H1 (cell line): ENCODE measurements at regions not wholly inside any gene's neighbourhood (a gene's known extent, or its start where the extent isn't known, plus 50 kb on each side); places are given as distances from the start of the nearest gene placed in this dataset.

Source experiments
- CTCF ChIA-PET: fragments of 300-600 bp; sonication (Branson Sonifier 250); formaldehyde crosslinking; loops from one replicate; lab custom pipeline; 2021; ENCODE audit not compliant: partially characterized antibody; lab: Charles Lee
- POLR2A ChIA-PET: fragments of 300-600 bp; sonication (Branson Sonifier 250); formaldehyde crosslinking; loops from one replicate; lab custom pipeline; 2021; ENCODE audit warnings: inconsistent platforms; ENCODE audit not compliant: partially characterized antibody; lab: Charles Lee
- DNase-seq, 2 experiments: peaks; one replicate each; pipeline versions ENCODE4 v3.0.0 to v3.0.0-alpha.2; 2010 to 2022; ENCODE audit warnings: low spot score in 2 of 2, low read depth in 1 of 2, mixed read lengths in 1 of 2
- FAIRE-seq: peaks from 2 replicates; lab custom pipeline; 2011; peaks lifted over from hg19 to GRCh38; lab: Jason Lieb, UNC
- H2AFZ ChIP-seq: 2 replicates; pipeline ENCODE4 v1.8.1; 2012; ENCODE audit warnings: low read length, inconsistent platforms
- H2AK5ac ChIP-seq: 2 replicates; pipeline ENCODE4 v1.6.1; 2013; ENCODE audit warnings: low read depth, low read length
- H2BK120ac ChIP-seq: replicated peaks from 2 replicates; pipeline ENCODE3; 2013; ENCODE audit warnings: low read depth, low read length, inconsistent platforms
- H2BK12ac ChIP-seq: 2 replicates; pipeline ENCODE4 v1.6.1; 2013; ENCODE audit warnings: low read depth, low read length
- H2BK15ac ChIP-seq: 2 replicates; pipeline ENCODE4 v1.6.1; 2013; ENCODE audit warnings: low read length
- H2BK20ac ChIP-seq: 2 replicates; pipeline ENCODE4 v1.6.1; 2013; ENCODE audit warnings: low read length
- H2BK5ac ChIP-seq: 2 replicates; pipeline ENCODE4 v1.6.1; 2013; ENCODE audit warnings: low read depth, low read length
- H3K14ac ChIP-seq: 2 replicates; pipeline ENCODE4 v1.6.1; 2013; ENCODE audit warnings: inconsistent platforms; ENCODE audit not compliant: insufficient read length
- H3K18ac ChIP-seq: 2 replicates; pipeline ENCODE4 v1.6.1; 2013; ENCODE audit warnings: low read length; ENCODE audit errors: extremely low read depth
- H3K23ac ChIP-seq: 2 replicates; pipeline ENCODE4 v1.6.1; 2013; ENCODE audit warnings: inconsistent platforms; ENCODE audit not compliant: insufficient read length
- H3K23me2 ChIP-seq: 2 replicates; pipeline ENCODE4 v1.6.1; 2013; ENCODE audit warnings: low read depth, low read length
- H3K27ac ChIP-seq: 2 replicates; pipeline ENCODE4 v1.6.1; 2011; ENCODE audit warnings: low read depth, low read length, inconsistent platforms
- H3K27me3 ChIP-seq, 4 experiments: replicated peaks in 1 of 4; 1 replicate in 1 of 4; 2 replicates in 3 of 4; pipeline versions ENCODE4 v1.6.1 to v1.8.1; 2011 to 2013; ENCODE audit warnings: low read length in 3 of 4, mild to moderate bottlenecking in 3 of 4, inconsistent platforms in 2 of 4, mixed read lengths in 2 of 4, moderate library complexity in 1 of 4; ENCODE audit not compliant: control insufficient read depth in 3 of 4, insufficient read depth in 3 of 4; ENCODE audit errors: extremely low read depth in 1 of 4
- H3K36me3 ChIP-seq, 4 experiments: 2 replicates each; pipeline versions ENCODE4 v1.6.1 to v1.8.1; 2011 to 2013; ENCODE audit warnings: mild to moderate bottlenecking in 4 of 4, low read length in 3 of 4, moderate library complexity in 2 of 4, control low read depth in 1 of 4, inconsistent platforms in 1 of 4; ENCODE audit not compliant: insufficient read depth in 4 of 4, control insufficient read depth in 2 of 4
- H3K4ac ChIP-seq: replicated peaks from 2 replicates; pipeline ENCODE3; 2013; ENCODE audit warnings: low read length, low read depth, mixed read lengths, inconsistent platforms; ENCODE audit not compliant: insufficient read length
- H3K4me1 ChIP-seq, 4 experiments: replicated peaks in 1 of 4; 1 replicate in 1 of 4; 2 replicates in 3 of 4; pipeline versions ENCODE4 v1.6.1 to v1.8.1; 2011 to 2013; ENCODE audit warnings: low read length in 3 of 4, inconsistent platforms in 2 of 4, mixed read lengths in 1 of 4; ENCODE audit not compliant: insufficient read depth in 4 of 4, control insufficient read depth in 3 of 4
- H3K4me2 ChIP-seq, 2 experiments: 2 replicates each; pipeline versions ENCODE4 v1.6.1 to v1.8.1; 2011 to 2013; ENCODE audit warnings: low read depth in 2 of 2, low read length in 2 of 2, control low read depth in 1 of 2, inconsistent platforms in 1 of 2, mild to moderate bottlenecking in 1 of 2; ENCODE audit not compliant: insufficient read depth in 1 of 2
- H3K4me3 ChIP-seq, 4 experiments: fragments of 200-600, 300-600 bp in 1 of 4; sonication (generic), shearing (Covaris generic), sonication (Bioruptor Twin) in 1 of 4; 2 replicates each; pipeline versions ENCODE4 v1.5.1 to v1.8.1; 2011 to 2016; ENCODE audit warnings: low read length in 4 of 4, low read depth in 3 of 4, control low read depth in 2 of 4, inconsistent platforms in 2 of 4, mild to moderate bottlenecking in 2 of 4, mixed read lengths in 1 of 4, moderate library complexity in 1 of 4; ENCODE audit not compliant: insufficient read depth in 2 of 4; ENCODE audit errors: extremely low read depth in 1 of 4
- H3K56ac ChIP-seq: replicated peaks from 2 replicates; pipeline ENCODE3; 2013; ENCODE audit warnings: low read depth, mild to moderate bottlenecking, mixed read lengths, low read length, inconsistent platforms; ENCODE audit not compliant: insufficient read length
- H3K79me1 ChIP-seq: 2 replicates; pipeline ENCODE4 v1.6.1; 2013; ENCODE audit warnings: low read depth, low read length, control low read depth
- H3K79me2 ChIP-seq, 2 experiments: 2 replicates each; pipeline versions ENCODE4 v1.6.1 to v1.8.1; 2012 to 2013; ENCODE audit warnings: low read length in 2 of 2, mild to moderate bottlenecking in 2 of 2, inconsistent platforms in 1 of 2; ENCODE audit not compliant: insufficient read depth in 2 of 2, control insufficient read depth in 1 of 2
- H3K9ac ChIP-seq, 4 experiments: replicated peaks in 1 of 4; 1 replicate in 1 of 4; 2 replicates in 3 of 4; pipeline versions ENCODE4 v1.6.1 to v1.8.1; 2011 to 2013; ENCODE audit warnings: low read depth in 3 of 4, low read length in 3 of 4, control low read depth in 2 of 4, mild to moderate bottlenecking in 2 of 4, moderate library complexity in 2 of 4, inconsistent platforms in 1 of 4; ENCODE audit errors: extremely low read depth in 1 of 4
- H3K9me3 ChIP-seq, 2 experiments: 2 replicates each; pipeline versions ENCODE4 v1.6.1 to v1.8.1; 2012 to 2013; ENCODE audit warnings: mild to moderate bottlenecking in 2 of 2, moderate library complexity in 2 of 2, control low read depth in 1 of 2, inconsistent platforms in 1 of 2, low read depth in 1 of 2, low read length in 1 of 2, mixed read lengths in 1 of 2; ENCODE audit not compliant: insufficient read depth in 2 of 2
- H4K20me1 ChIP-seq, 2 experiments: replicated peaks in 1 of 2; 2 replicates each; pipeline versions ENCODE3 to v1.8.1; 2011 to 2013; ENCODE audit warnings: inconsistent platforms in 2 of 2, low read length in 2 of 2, mild to moderate bottlenecking in 1 of 2; ENCODE audit not compliant: insufficient read depth in 2 of 2, control insufficient read depth in 1 of 2
- H4K5ac ChIP-seq: 2 replicates; pipeline ENCODE4 v1.6.1; 2013; ENCODE audit warnings: low read length, low read depth, mixed read lengths, inconsistent platforms; ENCODE audit not compliant: insufficient read length
- H4K8ac ChIP-seq: 2 replicates; pipeline ENCODE4 v1.8.0; 2013; ENCODE audit warnings: mild to moderate bottlenecking, moderate library complexity, low read length, inconsistent platforms; ENCODE audit not compliant: insufficient read depth; ENCODE audit errors: extremely low read depth
- H4K91ac ChIP-seq: replicated peaks from 2 replicates; pipeline ENCODE3; 2013; ENCODE audit warnings: low read length, mixed read lengths, inconsistent platforms; ENCODE audit not compliant: insufficient read length
- BACH1 ChIP-seq: IDR thresholded peaks from 2 replicates; pipeline ENCODE4 v1.6.1; 2012; ENCODE audit warnings: low read length, improper control_type of control experiment
- BCL11A ChIP-seq, 2 experiments: IDR thresholded peaks; one replicate each; pipeline ENCODE4 v1.6.1; 2011; ENCODE audit warnings: low read depth in 2 of 2, low read length in 2 of 2, mild to moderate bottlenecking in 2 of 2
- CHD1 ChIP-seq: IDR thresholded peaks from 2 replicates; pipeline ENCODE4 v1.6.1; 2012; ENCODE audit warnings: low read depth, low read length, improper control_type of control experiment
- CHD2 ChIP-seq: IDR thresholded peaks from 2 replicates; pipeline ENCODE4 v1.6.1; 2012; ENCODE audit warnings: low read length, improper control_type of control experiment
- CTBP2 ChIP-seq: IDR thresholded peaks from 2 replicates; pipeline ENCODE4 v1.7.0; 2011; ENCODE audit warnings: borderline replicate concordance, mild to moderate bottlenecking, moderate library complexity, mixed read lengths, low read length; ENCODE audit not compliant: insufficient read depth, insufficient read length
- JUN ChIP-seq: IDR thresholded peaks from 2 replicates; pipeline ENCODE4 v1.6.1; 2011; ENCODE audit warnings: low read depth, mild to moderate bottlenecking, improper control_type of control experiment, low read length
- PHF8 ChIP-seq: fragments of 200-600 bp; sonication (generic); conservative IDR thresholded peaks from 2 replicates; pipeline ENCODE4 v1.7.1; 2012; ENCODE audit warnings: low read depth, mild to moderate bottlenecking, inconsistent platforms, low read length, moderate library complexity
- SAP30 ChIP-seq: fragments of 300-600 bp; sonication (generic); IDR thresholded peaks from 2 replicates; pipeline ENCODE4 v1.7.1; 2012; ENCODE audit warnings: low read length, moderate library complexity, mild to moderate bottlenecking, inconsistent platforms; ENCODE audit not compliant: insufficient read depth, insufficient replicate concordance
- TAF7 ChIP-seq: optimal IDR thresholded peaks from 2 replicates; pipeline ENCODE3; 2011; ENCODE audit warnings: low read depth, mild to moderate bottlenecking, inconsistent platforms, low read length, moderate library complexity, borderline replicate concordance
- TEAD4 ChIP-seq: IDR thresholded peaks from 2 replicates; pipeline ENCODE4 v1.6.1; 2012; ENCODE audit warnings: low read depth, low read length, inconsistent platforms, mixed read lengths
- ZNF274 ChIP-seq: IDR thresholded peaks from 2 replicates; pipeline ENCODE4 v1.7.0; 2012; ENCODE audit warnings: low read length, borderline replicate concordance; ENCODE audit errors: extremely low read depth
- WGBS, 2 experiments: shearing (Covaris generic) in 1 of 2; methylation state at CpG; one replicate each; pipeline versions ENCODE4 v1.1.6 to v1.1.7; 2013 to 2015; ENCODE audit warnings: low lambda C conversion rate in 2 of 2, mixed read lengths in 2 of 2, inconsistent platforms in 1 of 2, low coverage in 1 of 2, missing lambda C conversion rate in 1 of 2; ENCODE audit not compliant: insufficient replicate concordance in 2 of 2, insufficient coverage in 1 of 2, insufficient read length in 1 of 2; ENCODE audit errors: extremely low coverage in 1 of 2, missing lambda C conversion rate in 1 of 2; 5-methylcytosine and 5-hydroxymethylcytosine counted together
- TF ChIP-seq, protein P1 (sequence below), 3 experiments: IDR thresholded peaks; 1 replicate in 2 of 3; 2 replicates in 1 of 3; pipeline versions ENCODE4 v1.5.1 to v1.6.1; 2011; ENCODE audit warnings: low read length in 3 of 3, mild to moderate bottlenecking in 3 of 3, inconsistent platforms in 2 of 3, low read depth in 1 of 3, moderate library complexity in 1 of 3; ENCODE audit not compliant: insufficient read depth in 1 of 3; ENCODE audit errors: control extremely low read depth in 1 of 3

DNA sequence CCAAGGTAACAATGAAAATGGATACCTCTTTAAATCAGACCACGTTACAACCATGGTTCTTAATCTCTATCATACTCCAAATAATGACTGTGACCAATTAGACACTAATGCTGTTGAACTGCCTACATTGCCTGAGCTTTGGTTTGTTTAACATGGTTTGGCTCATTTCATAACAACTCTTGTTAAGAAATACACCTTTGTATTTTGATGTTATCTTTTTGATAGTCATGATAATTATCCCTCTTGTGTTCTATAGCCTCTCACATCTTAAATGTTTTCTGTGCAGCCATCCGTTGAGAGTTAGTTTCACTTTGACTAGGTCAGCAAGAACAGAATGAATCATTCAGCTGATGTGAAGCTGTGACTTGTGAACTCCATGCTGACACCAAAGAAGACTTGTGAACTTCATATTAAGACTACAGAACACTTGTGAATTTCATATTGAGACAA is 75.5 kb upstream of the RERGL start:
- H2BK5ac ChIP-seq: no peak overlapping the region
- no peaks in the 10 kb centered on the region for H4K20me1 ChIP-seq
- no peaks in the 10 kb centered on the region for H3K79me1 ChIP-seq
- no peak overlapping the region for H4K91ac ChIP-seq
- CTCF ChIA-PET: interaction anchor here (1.0 kb wide), 1 partner anchor 60 kb away, joined by 3 read pairs; no protein-coding TSS in a partner anchor
- H3K27ac ChIP-seq: no peak overlapping the region
- no peaks in the 10 kb centered on the region for H3K79me2 ChIP-seq
- H3K18ac ChIP-seq: no peak overlapping the region
- H2BK20ac ChIP-seq: no peak overlapping the region
- no peaks in the 10 kb centered on the region for H3K36me3 ChIP-seq
- H2AFZ ChIP-seq: no peak overlapping the region
- no peaks in the 10 kb centered on the region for H3K23me2 ChIP-seq
- no peak overlapping the region for H3K56ac ChIP-seq
- FAIRE-seq (no peak), DNase-seq (no peak)
- H2BK15ac ChIP-seq: no peak overlapping the region
- H3K14ac ChIP-seq: no peak overlapping the region
- no peak overlapping the region for H3K9ac ChIP-seq
- H3K27me3 ChIP-seq: no peaks in the 10 kb centered on the region
- WGBS, 2 experiments: 93% methylated on average over 2 of the region's 2 CpGs; no CpG with 5 or more reads in 1 of the 2 experiments
- H3K4me1 ChIP-seq: no peaks in the 10 kb centered on the region
- POLR2A ChIA-PET: no interaction called here
- no peaks in the 10 kb centered on the region for H3K9me3 ChIP-seq
- no peak overlapping the region for H2AK5ac ChIP-seq
- no peak overlapping the region for H3K23ac ChIP-seq
- H3K4me3 ChIP-seq: no peak overlapping the region
- H2BK120ac ChIP-seq: no peak overlapping the region
- no peak overlapping the region for H3K4ac ChIP-seq
- no peak overlapping the region for H4K5ac ChIP-seq
- H3K4me2 ChIP-seq: no peak overlapping the region
- H2BK12ac ChIP-seq: no peak overlapping the region
- no peak overlapping the region for H4K8ac ChIP-seq
- TF ChIP-seq PHF8 (no peak), TAF7 (no peak), CHD2 (no peak), JUN (no peak), BCL11A (IDR thresholded peaks at IDR 0.05; ENCODE audit: low read depth in 2 of 2, low read length in 2 of 2) (no peak), SAP30 (no peak), BACH1 (no peak), TEAD4 (no peak), CTBP2 (no peak), ZNF274 (no peak), CHD1 (no peak)
- TF ChIP-seq, protein P1, sequence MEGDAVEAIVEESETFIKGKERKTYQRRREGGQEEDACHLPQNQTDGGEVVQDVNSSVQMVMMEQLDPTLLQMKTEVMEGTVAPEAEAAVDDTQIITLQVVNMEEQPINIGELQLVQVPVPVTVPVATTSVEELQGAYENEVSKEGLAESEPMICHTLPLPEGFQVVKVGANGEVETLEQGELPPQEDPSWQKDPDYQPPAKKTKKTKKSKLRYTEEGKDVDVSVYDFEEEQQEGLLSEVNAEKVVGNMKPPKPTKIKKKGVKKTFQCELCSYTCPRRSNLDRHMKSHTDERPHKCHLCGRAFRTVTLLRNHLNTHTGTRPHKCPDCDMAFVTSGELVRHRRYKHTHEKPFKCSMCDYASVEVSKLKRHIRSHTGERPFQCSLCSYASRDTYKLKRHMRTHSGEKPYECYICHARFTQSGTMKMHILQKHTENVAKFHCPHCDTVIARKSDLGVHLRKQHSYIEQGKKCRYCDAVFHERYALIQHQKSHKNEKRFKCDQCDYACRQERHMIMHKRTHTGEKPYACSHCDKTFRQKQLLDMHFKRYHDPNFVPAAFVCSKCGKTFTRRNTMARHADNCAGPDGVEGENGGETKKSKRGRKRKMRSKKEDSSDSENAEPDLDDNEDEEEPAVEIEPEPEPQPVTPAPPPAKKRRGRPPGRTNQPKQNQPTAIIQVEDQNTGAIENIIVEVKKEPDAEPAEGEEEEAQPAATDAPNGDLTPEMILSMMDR (IDR thresholded peaks at IDR 0.05; ENCODE audit: control extremely low read depth in 1 of 3, insufficient read depth in 1 of 3, low read depth in 1 of 3, low read length in 3 of 3): no peak
